T47D (cell line): ENCODE measurements at regions not wholly inside any gene's neighbourhood (a gene's known extent, or its start where the extent isn't known, plus 50 kb on each side); places are given as distances from the start of the nearest gene placed in this dataset.

Experiments
- DNase-seq, 2 experiments: peaks; one replicate each; pipeline versions ENCODE4 v3.0.0 to v3.0.0-alpha.2; 2011 to 2012; ENCODE audit warnings: low read depth in 1 of 2, low spot score in 1 of 2
- JUND ChIP-seq: IDR thresholded peaks from 2 replicates; pipeline ENCODE4 v1.6.1; 2012; ENCODE audit warnings: low read depth
- in situ Hi-C: cut with HindIII; loops from 2 replicates; pipeline ENCODE4 v1.10.0; 2016; ENCODE audit warnings: low sequenced_read_pairs, low pct_unique_long_range_greater_than_20kb

DNA sequence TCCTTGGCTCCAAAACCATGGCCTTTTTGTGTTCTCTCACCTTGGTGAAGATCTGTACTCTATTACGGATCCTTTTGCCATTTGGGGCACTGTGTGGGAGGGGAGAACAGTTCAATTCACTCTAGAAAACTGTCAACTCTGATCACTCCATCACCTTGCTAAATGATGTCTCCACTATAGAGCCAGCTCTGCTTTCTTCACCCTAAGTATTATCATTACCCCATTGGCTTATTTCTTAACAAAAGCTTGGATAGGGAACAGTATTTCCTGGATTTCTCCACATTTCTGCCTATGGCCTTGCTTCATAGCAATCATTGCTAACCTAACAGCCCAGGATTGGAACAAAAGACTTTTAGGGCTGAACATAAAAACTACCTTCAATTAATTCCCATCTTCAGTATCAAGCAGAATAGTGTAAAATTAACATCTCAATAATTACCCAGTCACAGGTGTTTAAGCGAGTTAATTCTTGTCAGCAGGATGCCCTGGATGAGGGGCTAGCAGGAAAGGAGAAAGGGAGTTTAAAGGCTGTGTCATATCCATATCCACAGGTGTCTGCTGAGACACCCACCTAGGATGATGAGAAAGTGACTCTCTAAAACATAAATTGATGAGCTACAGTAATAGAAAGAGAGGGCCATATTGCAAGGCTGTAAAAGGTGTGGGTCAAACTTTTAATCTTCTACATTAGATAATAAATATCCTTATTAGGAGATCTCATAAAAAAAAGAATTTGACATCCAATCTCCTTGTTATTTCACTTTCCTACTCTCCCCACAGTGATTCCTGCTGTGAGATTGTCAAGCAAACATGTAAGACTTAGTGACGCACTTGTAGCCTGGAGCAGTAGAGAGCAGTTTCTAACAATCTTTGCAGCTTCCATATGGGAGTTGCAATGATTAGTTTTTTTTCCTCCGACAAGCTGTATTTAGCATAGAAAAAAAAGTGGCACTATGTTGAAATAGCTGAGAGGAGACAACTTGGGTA lies 589.5 kb upstream of the NXPH2 start:
- no peak for TF ChIP-seq JUND
- in situ Hi-C loops, result no loop called here
- no peak for DNase-seq

DNA sequence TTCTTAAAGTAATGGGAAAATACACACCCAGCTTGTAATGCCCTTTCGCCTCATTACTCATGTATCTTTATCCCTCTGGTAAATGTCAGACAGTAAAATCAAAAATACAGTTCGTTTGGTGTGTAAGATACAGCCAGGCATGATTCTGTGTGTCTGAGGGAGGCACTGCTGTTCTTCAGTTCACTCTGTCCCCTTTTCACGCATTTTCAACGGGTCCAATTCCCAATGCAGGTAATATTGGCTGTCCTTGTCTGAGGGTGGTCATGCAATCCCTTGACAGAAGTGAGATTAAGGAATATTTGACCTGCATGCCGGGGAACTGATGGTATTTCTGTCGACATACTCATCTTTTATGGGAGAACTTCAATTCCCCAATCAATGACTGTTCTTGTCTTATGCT lies 587.2 kb upstream of the NXPH2 start:
- in situ Hi-C loops, result no loop called here
- no peak for DNase-seq
- no peak for TF ChIP-seq JUND

DNA sequence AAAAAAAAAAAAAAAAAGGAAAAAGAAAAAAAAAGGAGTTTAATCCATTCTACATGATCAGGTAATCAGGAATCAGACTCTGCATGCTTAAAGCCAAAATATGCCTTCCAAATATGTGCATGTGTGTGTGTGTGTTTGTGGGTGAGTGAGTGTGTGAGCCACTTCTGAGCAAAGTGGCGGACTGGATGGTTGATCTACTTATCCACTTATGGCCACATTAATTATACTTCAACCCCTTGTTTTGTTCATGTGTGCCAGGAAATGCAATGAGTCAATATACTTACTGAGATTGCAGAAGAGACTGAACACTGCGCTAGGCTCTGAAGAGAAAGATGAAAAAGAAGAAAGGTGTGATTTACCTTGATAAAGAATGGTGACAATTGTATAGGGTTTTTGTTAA lies 586.5 kb upstream of the NXPH2 start:
- DNase-seq, result no peak
- in situ Hi-C loops, result no loop called here
- TF ChIP-seq JUND, result no peak

DNA sequence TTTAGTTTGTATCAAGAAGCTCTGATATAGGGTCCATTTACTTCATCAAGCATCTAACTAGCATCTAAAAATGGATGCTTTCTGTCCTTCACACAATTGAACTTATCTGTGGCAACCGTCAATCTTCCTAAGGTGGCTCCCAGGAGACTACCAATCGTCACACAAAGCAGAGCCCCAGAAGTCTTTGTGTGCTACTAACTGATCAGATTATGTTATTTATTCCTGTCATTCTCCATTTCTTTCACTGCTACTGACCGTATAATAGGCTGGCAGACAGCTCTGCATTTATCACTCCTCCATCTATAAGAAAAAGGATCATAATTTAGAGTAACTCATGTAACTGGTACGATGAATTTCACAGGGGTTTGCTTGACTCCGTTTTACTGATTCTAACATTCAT lies 585.0 kb upstream of the NXPH2 start:
- TF ChIP-seq JUND, result no peak
- DNase-seq, result no peak
- in situ Hi-C loops, result no loop called here

DNA sequence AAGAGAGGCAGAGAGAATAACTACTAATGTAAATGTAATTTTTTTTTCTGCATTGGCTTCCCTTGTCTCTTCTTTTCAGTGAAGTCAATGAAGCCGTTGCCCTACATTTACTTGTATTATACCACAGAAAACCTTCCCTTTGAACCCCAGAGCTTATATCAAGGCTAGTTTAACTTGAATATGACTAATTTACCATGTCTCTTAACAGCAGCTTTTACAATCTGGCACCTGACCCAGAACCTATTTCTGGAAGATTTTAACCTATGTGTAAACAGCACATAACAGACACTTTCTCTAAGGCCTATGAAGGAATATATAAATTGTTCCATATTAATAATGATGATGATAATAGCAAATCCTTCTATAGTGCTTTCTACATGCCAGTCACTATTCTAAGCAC lies 580.5 kb upstream of the NXPH2 start:
- in situ Hi-C loops, result no loop called here
- no peak for DNase-seq
- TF ChIP-seq JUND, result no peak

DNA sequence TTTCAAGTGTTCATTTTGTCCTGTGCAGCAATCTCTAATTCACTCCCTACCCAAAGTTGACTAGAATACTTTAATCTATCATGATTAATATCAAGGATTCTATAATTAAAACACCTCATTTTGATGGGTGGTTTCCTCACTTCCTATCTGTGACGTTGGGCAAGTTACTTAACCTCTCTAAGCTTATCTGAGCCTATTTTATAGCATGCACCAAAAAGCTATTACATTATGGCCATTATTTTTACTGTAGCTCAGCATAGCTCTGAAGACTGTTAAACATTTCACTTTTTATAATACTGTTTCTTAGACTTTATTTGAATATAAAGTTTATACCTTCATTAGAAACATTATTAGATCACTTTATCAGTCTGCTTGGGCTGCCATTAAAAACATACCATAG lies 579.6 kb upstream of the NXPH2 start:
- no peak for TF ChIP-seq JUND
- DNase-seq, result no peak
- in situ Hi-C loops, result no loop called here

DNA sequence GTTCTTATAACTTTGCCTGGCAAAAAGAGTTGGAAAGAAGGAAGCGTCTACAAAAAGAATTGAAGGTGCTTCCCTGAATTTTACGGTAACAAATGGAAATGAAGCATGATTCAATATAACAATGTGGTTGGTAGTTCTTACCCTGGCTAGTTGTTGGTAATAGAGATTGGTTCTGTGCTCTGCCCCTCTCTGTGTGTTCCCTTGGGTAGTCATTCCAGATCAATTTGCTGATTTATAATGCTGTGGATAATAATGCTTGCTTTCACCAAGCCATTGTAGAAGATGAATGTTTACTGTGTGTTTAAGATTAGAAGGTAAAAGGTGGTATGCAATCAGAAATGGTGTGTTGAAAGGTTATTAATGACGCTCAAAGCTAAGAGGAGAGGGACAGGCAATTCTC lies 577.8 kb upstream of the NXPH2 start:
- in situ Hi-C loops, result no loop called here
- TF ChIP-seq JUND, result no peak
- no peak for DNase-seq

DNA sequence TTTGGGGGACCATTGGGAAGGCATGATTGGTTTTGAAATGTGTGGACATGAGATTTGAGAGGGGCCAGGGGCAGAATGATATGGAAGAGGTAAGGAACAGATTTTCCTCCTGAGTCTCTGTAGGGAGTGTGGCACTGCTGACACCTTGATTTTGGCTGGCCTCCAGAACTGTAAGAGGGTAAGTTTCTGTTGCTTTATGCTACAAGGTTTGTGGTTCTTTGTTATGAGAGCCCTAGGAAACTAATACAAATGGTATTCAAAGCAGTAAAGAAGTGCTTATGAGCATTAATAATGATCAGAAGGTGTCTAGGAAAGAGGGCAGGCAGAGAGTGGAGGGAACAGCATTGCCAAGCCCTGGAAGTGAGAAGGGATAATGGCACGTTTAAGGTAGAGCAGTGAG lies 574.3 kb upstream of the NXPH2 start:
- no peak for DNase-seq
- in situ Hi-C loops, result no loop called here
- no peak for TF ChIP-seq JUND

DNA sequence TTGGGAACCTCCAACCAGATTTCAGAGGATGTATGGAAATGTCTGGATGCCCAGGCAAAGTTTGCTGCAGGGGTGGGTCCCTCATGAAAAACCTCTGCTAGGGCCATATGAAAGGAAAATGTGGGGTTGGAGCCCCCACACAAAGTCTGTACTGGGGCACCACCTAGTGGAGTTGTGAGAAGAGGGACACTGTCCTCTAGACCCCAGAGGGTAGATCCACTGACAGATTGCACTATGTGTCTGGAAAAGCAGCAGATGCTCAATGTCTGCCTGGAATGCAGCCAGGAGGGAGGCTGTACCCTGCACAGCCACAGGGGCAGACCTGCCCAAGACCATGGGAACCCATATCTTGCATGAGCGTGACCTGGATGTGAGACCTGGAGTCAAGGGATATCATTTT lies 573.7 kb upstream of the NXPH2 start:
- no peak for TF ChIP-seq JUND
- DNase-seq, result no peak
- in situ Hi-C loops, result no loop called here

DNA sequence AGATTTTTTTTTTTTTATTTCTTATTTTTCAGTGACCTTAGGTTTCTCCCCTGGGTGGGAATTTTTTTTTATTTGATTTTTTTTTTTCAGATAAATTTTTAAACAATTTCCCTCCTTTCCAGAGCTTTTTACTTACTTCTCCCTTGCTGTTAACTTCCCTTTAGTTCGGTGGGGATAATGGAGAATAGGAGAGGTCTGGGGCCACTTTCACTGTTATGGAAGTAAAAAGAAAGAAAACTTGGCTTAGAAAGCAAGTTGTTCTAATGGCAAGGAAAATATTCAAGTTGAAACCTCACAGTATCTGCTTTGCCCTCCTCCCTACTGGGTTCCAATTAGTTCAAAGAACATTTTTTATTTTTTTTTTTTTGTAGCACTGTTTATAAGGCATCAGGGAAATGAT lies 537.1 kb upstream of the NXPH2 start:
- no peak for TF ChIP-seq JUND
- in situ Hi-C loops, result no loop called here
- DNase-seq, result no peak

DNA sequence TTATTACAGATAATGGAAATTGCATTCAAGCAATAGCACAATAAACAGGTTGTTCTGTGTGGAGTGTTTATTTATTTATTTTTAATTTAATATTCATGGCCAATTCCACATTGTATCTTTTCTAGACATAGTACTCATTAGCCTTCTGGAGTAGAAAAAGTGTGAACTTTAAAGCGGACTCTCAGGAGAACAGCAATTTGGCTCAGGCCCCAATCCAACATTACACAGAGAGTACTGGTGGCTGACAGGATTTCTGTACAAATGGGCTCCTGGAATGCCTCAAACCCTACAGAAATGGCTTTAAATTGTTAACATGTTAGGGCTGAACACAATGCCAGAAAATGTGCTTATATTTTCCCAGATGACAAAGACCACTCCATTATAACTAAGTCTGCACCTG lies 533.9 kb upstream of the NXPH2 start:
- in situ Hi-C loops, result no loop called here
- DNase-seq, result no peak
- TF ChIP-seq JUND, result no peak

DNA sequence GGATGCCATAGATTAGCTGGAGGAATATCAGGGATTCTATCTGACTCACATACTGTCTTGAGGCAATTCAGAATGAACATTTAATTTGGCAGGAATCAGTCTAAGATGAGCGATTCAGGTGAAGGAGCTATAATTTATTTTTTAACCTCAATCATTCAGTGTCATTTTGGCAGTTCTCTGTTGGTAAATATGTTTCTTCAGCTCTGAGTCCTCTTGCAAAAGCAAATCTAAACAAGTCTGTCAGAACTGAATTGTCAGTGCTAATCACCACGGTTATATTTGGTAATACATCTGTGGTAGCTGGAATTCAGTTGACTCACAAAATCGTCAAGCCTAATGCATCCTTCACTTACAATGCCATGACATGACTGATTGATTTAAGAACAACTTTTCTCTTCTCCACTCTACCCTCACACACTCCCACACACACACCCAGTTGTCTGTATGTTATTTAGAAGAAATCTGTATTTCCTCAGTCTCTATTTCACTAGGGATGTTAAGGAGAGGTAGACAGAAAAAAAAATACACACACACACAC lies 516.6 kb upstream of the NXPH2 start:
- no peak for DNase-seq
- TF ChIP-seq JUND, result no peak
- in situ Hi-C loops, result no loop called here

DNA sequence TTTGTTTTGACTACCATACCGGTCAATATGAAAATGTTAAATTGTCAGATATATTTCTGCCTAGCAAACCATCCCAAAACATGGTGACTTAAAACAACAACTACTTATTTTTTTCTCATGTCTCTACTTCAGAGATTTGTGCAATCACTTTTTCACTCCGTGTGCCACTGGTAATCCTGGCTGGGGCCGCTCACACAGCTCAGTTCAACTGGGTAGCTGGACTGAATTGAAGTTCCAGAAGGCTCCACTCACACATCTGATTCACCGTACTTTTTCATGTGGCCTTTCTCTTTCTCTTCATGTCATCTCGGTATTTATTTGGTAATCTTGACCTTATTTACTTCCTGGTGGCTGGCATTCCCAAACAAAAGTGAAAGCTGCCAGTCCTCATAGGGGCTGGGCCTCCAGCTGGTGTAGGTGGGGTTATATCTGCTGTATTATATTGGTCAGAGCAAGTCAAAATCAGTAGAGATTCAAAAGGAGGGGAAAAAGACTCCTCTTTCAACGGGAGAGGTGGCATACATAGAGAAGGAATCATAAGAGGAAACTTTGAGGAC lies 513.9 kb upstream of the NXPH2 start:
- TF ChIP-seq JUND, result no peak
- peak in 1 of 2 experiments; percentile 27 for DNase-seq
- in situ Hi-C loops, result no loop called here
